ENCODE measurements at regions not wholly inside any gene's neighbourhood (a gene's known extent, or its start where the extent isn't known, plus 50 kb on each side); places are given as distances from the start of the nearest gene placed in this dataset.
"Not testable (repeated sequence)": the region's sequence is repeated elsewhere in the genome, so short reads cannot be mapped to it uniquely, and the experiment has no call there.

GRCh38 chr6:134389658-134390057 is 71.7 kb upstream of the SGK1 start:
- no peak for DNase-seq
- intact Hi-C loops (cut with DNase I): no loop called here
- ATAC-seq: no peak

GRCh38 chr6:134389129-134389528 is 71.2 kb upstream of the SGK1 start:
- ATAC-seq: no peak
- no peak for DNase-seq
- intact Hi-C loops (cut with DNase I): no loop called here

DNA sequence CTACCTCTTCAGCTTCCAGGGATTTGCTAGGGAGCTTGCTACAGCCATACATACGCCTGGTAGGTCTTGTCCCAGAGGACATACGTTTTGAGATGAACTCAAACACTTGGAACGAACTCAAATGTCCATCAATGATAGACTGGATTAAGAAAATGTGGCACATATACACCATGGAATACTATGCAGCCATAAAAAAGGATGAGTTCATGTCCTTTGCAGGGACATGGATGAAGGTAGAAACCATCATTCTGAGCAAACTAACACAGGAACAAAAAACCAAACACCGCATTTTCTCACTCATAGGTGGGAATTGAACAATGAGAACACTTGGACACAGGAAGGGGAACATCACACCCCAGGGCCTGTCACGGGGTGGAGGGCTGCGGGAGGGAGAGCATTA is 68.6 kb upstream of the SGK1 start:
- DNase-seq; intact Hi-C loops (cut with DNase I); ATAC-seq: not testable (repeated sequence)

- intact Hi-C loops (cut with DNase I): no loop called here
- DNase-seq: no peak
- no peak for ATAC-seq
These were observed 64.0 kb upstream of the SGK1 start for GRCh38 chr6:134381959-134382358.

DNA sequence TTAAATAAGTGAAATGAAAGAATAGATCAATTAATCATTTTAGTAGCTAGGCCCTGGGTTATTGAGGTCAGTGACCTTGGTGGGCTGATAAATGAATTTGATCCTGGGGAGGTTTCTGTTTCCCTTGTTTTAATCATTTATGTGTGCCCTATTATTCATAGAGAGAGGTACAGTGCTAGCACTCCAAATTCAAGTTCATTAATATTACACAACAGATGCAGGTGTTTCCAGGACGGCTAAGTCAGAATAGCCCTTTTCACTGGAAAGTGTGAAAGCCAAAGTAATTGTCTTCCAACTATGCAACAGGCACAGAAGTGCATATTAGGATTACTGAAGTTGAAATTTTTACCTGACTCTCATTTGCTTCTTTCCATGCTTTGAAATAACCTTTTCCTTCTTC is 61.7 kb upstream of the SGK1 start:
- DNase-seq (no peak), ATAC-seq (no peak)
- intact Hi-C loops (cut with DNase I): no loop called here

DNA sequence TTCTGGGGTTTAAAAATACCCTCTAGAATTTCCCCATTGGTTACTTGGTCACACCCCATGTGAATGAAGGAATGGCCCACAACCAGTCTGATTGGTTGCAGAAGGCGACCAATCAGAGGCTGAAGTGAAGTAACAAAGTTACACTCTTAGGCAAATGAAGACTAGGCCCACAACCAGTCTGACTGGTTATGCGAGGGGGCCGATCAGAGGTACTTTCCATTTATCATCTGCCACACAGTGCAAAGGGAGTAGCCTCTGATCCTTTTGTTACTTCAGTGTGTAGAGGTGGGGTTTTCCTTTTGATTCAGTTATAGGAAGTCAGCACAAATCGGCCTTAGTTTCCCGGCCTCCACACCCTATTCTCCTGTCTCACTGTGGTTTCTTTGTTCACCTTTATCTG is 61.2 kb upstream of the SGK1 start:
- ATAC-seq: peak in 1 of 2 donors; percentile 21
- intact Hi-C loops (cut with DNase I): no loop called here
- no peak for DNase-seq

- intact Hi-C loops (cut with DNase I): no loop called here
- DNase-seq (no peak), ATAC-seq (no peak)
These were observed 60.5 kb upstream of the SGK1 start for GRCh38 chr6:134378426-134378825.

DNA sequence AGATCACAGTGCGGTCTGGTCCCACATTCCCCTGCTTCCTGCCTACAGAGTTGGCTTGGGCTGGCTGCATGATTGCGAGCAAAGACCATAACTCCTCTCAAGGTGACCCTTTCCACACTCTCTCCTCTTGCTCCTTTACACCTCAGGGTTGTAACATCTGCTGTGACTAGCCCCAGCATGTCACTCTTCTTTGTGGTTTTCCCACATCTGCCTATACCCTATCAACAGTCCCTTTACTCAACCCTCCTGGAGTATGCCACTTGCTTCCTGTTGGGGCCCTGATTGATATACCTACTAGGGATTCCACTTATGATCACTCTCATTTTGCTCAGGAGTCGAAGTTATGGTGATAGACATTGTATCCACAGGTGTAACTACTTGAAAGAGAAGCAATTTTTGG is 58.9 kb upstream of the SGK1 start:
- DNase-seq (no peak), ATAC-seq (no peak)
- intact Hi-C loops (cut with DNase I): no loop called here

GRCh38 chr6:134375220-134375580 is 57.3 kb upstream of the SGK1 start:
- intact Hi-C loops (cut with DNase I): no loop called here
- ATAC-seq (peak in 1 of 2 donors; percentile 16), DNase-seq (no peak)

- peak; percentile 55 for DNase-seq
- peak in 1 of 2 donors; percentile 67 for ATAC-seq
- intact Hi-C loops (cut with DNase I): no loop called here
These were observed 56.7 kb upstream of the SGK1 start for GRCh38 chr6:134374491-134375219.

DNA sequence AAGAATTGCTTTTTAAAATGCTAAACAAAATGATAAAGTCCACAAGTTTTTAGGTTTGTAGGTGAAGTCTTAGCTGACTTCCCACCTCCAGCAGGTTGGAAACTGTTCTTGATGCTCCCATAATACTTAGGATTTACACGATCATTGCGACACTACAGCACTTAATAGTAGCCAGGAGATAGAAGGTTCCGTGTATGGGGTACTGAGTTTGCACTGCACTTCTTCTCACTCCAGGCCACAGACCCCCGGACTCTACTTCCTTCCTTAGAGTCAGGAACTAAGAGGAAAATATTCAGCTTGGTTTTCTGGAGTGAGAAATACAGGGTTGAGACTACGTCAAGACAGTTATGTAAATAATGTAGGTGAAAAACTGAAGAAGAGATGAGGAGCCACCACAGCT is 56.1 kb upstream of the SGK1 start:
- no peak for DNase-seq
- intact Hi-C loops (cut with DNase I): no loop called here

DNA sequence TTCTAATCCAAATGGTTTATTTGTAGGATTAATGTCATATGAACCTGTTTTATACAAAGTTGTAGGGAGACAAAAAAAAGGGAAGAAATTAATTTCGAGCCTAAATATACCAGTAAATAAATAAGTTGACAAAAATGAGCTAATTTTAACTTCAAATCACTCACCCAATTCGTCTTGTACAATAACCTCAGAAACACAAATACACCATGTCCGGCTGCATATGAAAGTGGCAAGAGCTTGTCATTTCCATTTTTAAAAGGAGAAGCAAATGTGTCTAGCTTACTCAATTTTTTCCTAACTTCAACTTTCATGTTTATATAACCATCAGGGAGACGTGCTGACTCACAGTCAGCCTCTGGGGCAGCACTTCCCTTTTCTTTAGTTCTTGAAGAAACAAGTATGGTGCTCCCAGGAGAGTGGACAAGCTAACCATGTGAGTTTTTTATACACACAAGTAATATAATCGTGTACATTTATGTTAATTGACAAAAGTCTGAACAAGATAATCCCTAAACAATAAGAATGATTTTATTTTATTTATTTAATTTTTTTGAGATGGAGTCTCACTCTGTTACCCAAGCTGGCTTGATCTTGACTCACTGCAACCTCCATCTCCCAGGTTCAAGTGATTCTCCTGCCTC is 55.5 kb upstream of the SGK1 start:
- intact Hi-C loops (cut with DNase I): no loop called here
- ATAC-seq (peak; percentile 63 to 91), DNase-seq (peak; percentile 53)

More for the DNA sequence above, 56.1 kb upstream of the SGK1 start:
- ATAC-seq: no peak

- peak; percentile 39 for DNase-seq
- intact Hi-C loops (cut with DNase I): no loop called here
- ATAC-seq: peak; percentile 55 to 81
These were observed 54.8 kb upstream of the SGK1 start for GRCh38 chr6:134372603-134373281.

GRCh38 chr6:134368670-134369069 is 50.8 kb upstream of the SGK1 start:
- intact Hi-C loops (cut with DNase I): no loop called here
- ATAC-seq (no peak), DNase-seq (no peak)

Measured in left cardiac atrium (tissue), 4 donors.